ENCODE measurements at regions not wholly inside any gene's neighbourhood (a gene's known extent, or its start where the extent isn't known, plus 50 kb on each side); places are given as distances from the start of the nearest gene placed in this dataset.
A peak's percentile ranks its signal among the peaks of the same experiment; 100 is the strongest.

DNA sequence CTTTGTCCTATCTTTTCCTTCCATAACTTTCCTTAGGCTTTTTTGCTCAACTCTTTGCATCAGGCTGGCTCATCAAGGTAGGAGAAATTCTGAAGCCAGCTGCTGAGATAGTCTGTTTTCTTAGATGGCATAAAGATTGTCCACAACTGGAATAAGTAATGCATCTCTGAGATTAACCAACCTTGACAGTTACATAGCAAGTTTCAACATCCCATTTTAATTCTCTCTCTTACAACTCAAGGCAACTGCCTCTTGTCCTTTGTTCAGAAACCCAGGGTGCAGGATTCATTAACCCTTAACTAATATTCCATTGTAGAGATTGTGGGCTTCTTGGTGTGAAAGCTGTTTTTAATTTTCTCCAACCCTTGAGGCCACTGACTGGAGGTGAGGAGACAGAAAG is 239.2 kb downstream of the LACC1 start:
- no peak for TF ChIP-seq CTCF (conservative IDR thresholded peaks at IDR 0.05)
- Mint-ChIP-seq H3K9me3 (peaks cover 4% of the 10 kb centered on the region), H3K27ac (ENCODE audit: unreplicated experiment) (no peak overlapping the region), H3K27me3 (ENCODE audit: low read depth) (peaks cover 5% of the 10 kb centered on the region), H3K4me3 (no peak overlapping the region), H3K4me1 (peaks cover 17% of the 10 kb centered on the region), H3K36me3 (ENCODE audit: low read depth) (no peaks in the 10 kb centered on the region)
- DNase-seq (ENCODE audit: low read depth, low spot score), result no peak

- H3K36me3 Mint-ChIP-seq (ENCODE audit: low read depth), result no peaks in the 10 kb centered on the region
- peaks cover 9% of the 10 kb centered on the region for H3K9me3 Mint-ChIP-seq
- no peak for TF ChIP-seq CTCF (conservative IDR thresholded peaks at IDR 0.05)
- peaks cover 17% of the 10 kb centered on the region for H3K4me1 Mint-ChIP-seq
- DNase-seq (ENCODE audit: low read depth, low spot score), result no peak
- peaks cover 5% of the 10 kb centered on the region for H3K27me3 Mint-ChIP-seq (ENCODE audit: low read depth)
- H3K27ac Mint-ChIP-seq (ENCODE audit: unreplicated experiment), result no peak overlapping the region
- H3K4me3 Mint-ChIP-seq, result no peak overlapping the region
Observed at GRCh38 chr13:44120043-44120442, 240.3 kb downstream of the LACC1 start.

DNA sequence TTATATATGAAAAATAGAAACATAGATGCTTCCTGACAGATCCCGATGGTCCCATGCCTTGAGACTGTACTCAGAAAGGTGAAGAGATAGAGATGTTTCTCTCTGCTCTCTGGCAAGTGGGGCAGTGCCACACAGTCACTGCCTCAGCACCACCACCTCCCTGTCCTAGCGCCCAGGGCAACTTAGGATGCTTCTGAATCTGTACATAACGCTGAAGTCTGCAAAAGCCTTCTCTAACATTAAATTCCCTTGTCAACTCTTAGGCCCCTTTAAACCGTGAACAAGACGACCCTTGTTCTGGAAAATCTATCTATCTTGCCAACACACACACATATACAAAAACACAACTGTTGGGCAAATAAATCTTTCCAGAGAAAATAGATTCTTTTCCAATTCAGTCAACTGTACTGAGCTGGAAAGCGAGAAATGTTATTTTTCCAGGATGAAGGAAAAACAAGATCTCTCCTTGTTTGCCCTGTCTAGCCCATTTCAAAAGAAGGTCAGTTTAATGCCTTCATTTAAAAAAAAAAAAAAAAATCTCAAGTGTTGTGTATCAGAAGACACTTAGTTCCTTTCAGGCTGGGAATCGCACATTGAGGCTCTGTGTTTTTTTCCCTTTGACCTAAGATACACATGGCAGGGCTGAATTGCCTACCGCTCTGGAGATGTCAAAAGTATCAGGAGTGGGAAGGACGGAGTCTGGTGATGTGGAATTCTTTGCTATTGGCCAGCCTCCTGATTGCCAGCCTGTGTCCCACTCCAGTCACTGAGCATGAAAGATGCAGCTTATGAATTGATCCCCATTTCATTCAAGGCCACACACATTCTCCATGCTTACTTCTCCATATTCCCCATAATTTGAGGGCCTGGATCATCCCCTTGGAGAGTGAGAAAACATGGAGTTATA is 241.4 kb downstream of the LACC1 start:
- H3K27me3 Mint-ChIP-seq (ENCODE audit: low read depth), result peaks cover 5% of the 10 kb centered on the region
- no peak for TF ChIP-seq CTCF (conservative IDR thresholded peaks at IDR 0.05)
- peaks cover 9% of the 10 kb centered on the region for H3K9me3 Mint-ChIP-seq
- peaks cover 17% of the 10 kb centered on the region for H3K4me1 Mint-ChIP-seq
- no peaks in the 10 kb centered on the region for H3K36me3 Mint-ChIP-seq (ENCODE audit: low read depth)
- DNase-seq (ENCODE audit: low read depth, low spot score), result no peak
- H3K4me3 Mint-ChIP-seq, result peak overlapping the region; percentile 16
- no peak overlapping the region for H3K27ac Mint-ChIP-seq (ENCODE audit: unreplicated experiment)

GRCh38 chr13:44124352-44124751 is 244.6 kb downstream of the LACC1 start:
- Mint-ChIP-seq H3K9me3 (peaks cover 9% of the 10 kb centered on the region), H3K4me3 (no peak overlapping the region), H3K4me1 (peaks cover 12% of the 10 kb centered on the region), H3K27me3 (ENCODE audit: low read depth) (no peaks in the 10 kb centered on the region), H3K36me3 (ENCODE audit: low read depth) (no peaks in the 10 kb centered on the region), H3K27ac (ENCODE audit: unreplicated experiment) (no peak overlapping the region)
- TF ChIP-seq CTCF (conservative IDR thresholded peaks at IDR 0.05), result no peak
- no peak for DNase-seq (ENCODE audit: low read depth, low spot score)

DNA sequence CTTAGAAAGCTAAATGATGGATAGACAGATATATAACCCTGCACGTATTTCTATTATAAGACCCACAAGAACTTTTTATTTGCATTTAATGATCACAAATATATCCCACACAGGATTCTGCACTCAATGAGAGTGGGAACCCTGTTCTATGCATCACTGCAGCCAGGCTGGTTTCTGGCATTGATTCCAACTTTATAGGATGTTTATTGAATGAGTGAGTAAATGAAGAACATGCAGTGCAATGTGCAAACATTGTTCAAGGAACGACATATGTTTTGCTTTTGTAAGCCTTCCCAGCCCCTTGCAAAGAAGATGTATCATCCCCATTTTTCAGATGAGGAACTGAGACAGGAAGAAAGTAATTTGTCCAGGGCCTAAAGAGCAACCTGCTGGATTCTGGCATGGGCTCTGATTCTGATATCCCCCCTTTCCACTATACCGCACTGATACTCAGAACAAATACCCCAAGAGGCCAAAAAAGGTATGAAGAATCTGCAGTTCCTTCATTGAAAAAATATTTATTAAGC is 246.3 kb downstream of the LACC1 start:
- Mint-ChIP-seq H3K9me3 (peaks cover 9% of the 10 kb centered on the region), H3K27ac (ENCODE audit: unreplicated experiment) (no peak overlapping the region), H3K4me1 (peaks cover 6% of the 10 kb centered on the region), H3K36me3 (ENCODE audit: low read depth) (no peaks in the 10 kb centered on the region), H3K4me3 (no peak overlapping the region), H3K27me3 (ENCODE audit: low read depth) (peaks cover 6% of the 10 kb centered on the region)
- no peak for TF ChIP-seq CTCF (conservative IDR thresholded peaks at IDR 0.05)
- DNase-seq (ENCODE audit: low read depth, low spot score), result no peak
